ENCODE measurements at regions not wholly inside any gene's neighbourhood (a gene's known extent, or its start where the extent isn't known, plus 50 kb on each side); places are given as distances from the start of the nearest gene placed in this dataset.

GRCh38 chr12:64993461-64993860, 127.6 kb downstream of the WIF1 start:
- H3K79me2 ChIP-seq (replicated peaks; ENCODE audit: insufficient read depth, low read length) = no peaks in the 10 kb centered on the region
- H3K9me3 ChIP-seq (ENCODE audit: low read length) = peaks cover 5% of the 10 kb centered on the region
- H3K9ac ChIP-seq (ENCODE audit: low read length) = no peak overlapping the region
- no peak overlapping the region for H3K4me3 ChIP-seq (ENCODE audit: low read length)
- no peak overlapping the region for H2AFZ ChIP-seq (ENCODE audit: low read depth, low read length)
- no peaks in the 10 kb centered on the region for H3F3A ChIP-seq (ENCODE audit: insufficient read depth, low read length, poor library complexity, severe bottlenecking)
- H3K27me3 ChIP-seq (ENCODE audit: insufficient read depth, low read depth, low read length) = no peaks in the 10 kb centered on the region
- no peak overlapping the region for H3K4me2 ChIP-seq (ENCODE audit: low read length)
- no peak overlapping the region for H3K27ac ChIP-seq (ENCODE audit: low read length)
- no peaks in the 10 kb centered on the region for H3K36me3 ChIP-seq (ENCODE audit: insufficient read depth, low read length)
- no peaks in the 10 kb centered on the region for H4K20me1 ChIP-seq (ENCODE audit: insufficient read depth)
- H3K9me2 ChIP-seq (ENCODE audit: insufficient read depth, low read length) = no peaks in the 10 kb centered on the region
- no peak for TF ChIP-seq RAD21 (conservative IDR thresholded peaks at IDR 0.05)
- no peak for TF ChIP-seq EZH2 (IDR thresholded peaks at IDR 0.05; ENCODE audit: borderline replicate concordance, insufficient read depth, low read length, poor library complexity, severe bottlenecking)
- TF ChIP-seq POLR2AphosphoS5 (IDR thresholded peaks at IDR 0.05) = no peak
- TF ChIP-seq SMC3 (conservative IDR thresholded peaks at IDR 0.05; ENCODE audit: poor library complexity) = no peak
- TF ChIP-seq REST (IDR thresholded peaks at IDR 0.05; ENCODE audit: borderline replicate concordance) = no peak
- no peak for TF ChIP-seq CTCF (IDR thresholded peaks at IDR 0.05; ENCODE audit: poor library complexity, severe bottlenecking)
- no peak for TF ChIP-seq EP300 (conservative IDR thresholded peaks at IDR 0.05; ENCODE audit: poor library complexity, severe bottlenecking)
- TF ChIP-seq TAF1 (IDR thresholded peaks at IDR 0.05; ENCODE audit: low read depth) = no peak
- TF ChIP-seq MXI1 (conservative IDR thresholded peaks at IDR 0.05; ENCODE audit: poor library complexity, severe bottlenecking) = no peak

- Histone ChIP-seq H3K79me2 (replicated peaks; ENCODE audit: insufficient read depth, low read length) (no peaks in the 10 kb centered on the region), H3K9me2 (ENCODE audit: insufficient read depth, low read length) (no peaks in the 10 kb centered on the region), H3K4me2 (ENCODE audit: low read length) (no peak overlapping the region), H3K27ac (ENCODE audit: low read length) (no peak overlapping the region), H3K4me3 (ENCODE audit: low read length) (no peak overlapping the region), H3K9ac (ENCODE audit: low read length) (no peak overlapping the region), H3K27me3 (ENCODE audit: insufficient read depth, low read depth, low read length) (no peaks in the 10 kb centered on the region), H4K20me1 (ENCODE audit: insufficient read depth) (no peaks in the 10 kb centered on the region), H3F3A (ENCODE audit: insufficient read depth, low read length, poor library complexity, severe bottlenecking) (no peaks in the 10 kb centered on the region), H2AFZ (ENCODE audit: low read depth, low read length) (no peak overlapping the region), H3K9me3 (ENCODE audit: low read length) (peaks cover 5% of the 10 kb centered on the region), H3K36me3 (ENCODE audit: insufficient read depth, low read length) (no peaks in the 10 kb centered on the region)
- TF ChIP-seq MXI1 (conservative IDR thresholded peaks at IDR 0.05; ENCODE audit: poor library complexity, severe bottlenecking) (no peak), SMC3 (conservative IDR thresholded peaks at IDR 0.05; ENCODE audit: poor library complexity) (no peak), RAD21 (conservative IDR thresholded peaks at IDR 0.05) (no peak), EZH2 (IDR thresholded peaks at IDR 0.05; ENCODE audit: borderline replicate concordance, insufficient read depth, low read length, poor library complexity, severe bottlenecking) (no peak), CTCF (IDR thresholded peaks at IDR 0.05; ENCODE audit: poor library complexity, severe bottlenecking) (no peak), POLR2AphosphoS5 (IDR thresholded peaks at IDR 0.05) (no peak), TAF1 (IDR thresholded peaks at IDR 0.05; ENCODE audit: low read depth) (no peak), EP300 (conservative IDR thresholded peaks at IDR 0.05; ENCODE audit: poor library complexity, severe bottlenecking) (no peak), REST (IDR thresholded peaks at IDR 0.05; ENCODE audit: borderline replicate concordance) (no peak)
Measured at GRCh38 chr12:64995816-64996215, 125.3 kb downstream of the WIF1 start.
